Urinary bladder (tissue), 3 donors: ENCODE measurements at regions not wholly inside any gene's neighbourhood (a gene's known extent, or its start where the extent isn't known, plus 50 kb on each side); places are given as distances from the start of the nearest gene placed in this dataset.
A peak's percentile ranks its signal among the peaks of the same experiment; 100 is the strongest.

Source experiments
- DNase-seq: peaks from one replicate; pipeline ENCODE4 v3.0.0-alpha.2; 2015; ENCODE audit errors: extremely low spot score
- H3K27ac ChIP-seq: one replicate; pipeline ENCODE4 v1.5.1; 2013; ENCODE audit warnings: low read depth, mild to moderate bottlenecking, moderate library complexity
- H3K36me3 ChIP-seq: one replicate; pipeline ENCODE4 v1.6.1; 2013; ENCODE audit warnings: mild to moderate bottlenecking, moderate library complexity; ENCODE audit not compliant: insufficient read depth
- H3K4me1 ChIP-seq: one replicate; pipeline ENCODE4 v1.6.1; 2013; ENCODE audit warnings: mild to moderate bottlenecking, moderate library complexity; ENCODE audit not compliant: insufficient read depth
- H3K4me3 ChIP-seq: one replicate; pipeline ENCODE4 v1.5.1; 2013; ENCODE audit warnings: low read depth, low read length
- WGBS: extraction: QIAGEN DNeasy Blood & Tissue Kit; methylation state at CpG from one replicate; pipeline ENCODE4 v1.1.7; 2013; 5-methylcytosine and 5-hydroxymethylcytosine counted together
- donor health status: healthy with polysubstance abuse.
- donor health status: healthy.

GRCh38 chr2:236673126-236673822 lies 103.6 kb downstream of the ACKR3 start:
- Histone ChIP-seq H3K4me3 (no peak overlapping the region), H3K4me1 (no peaks in the 10 kb centered on the region), H3K36me3 (no peaks in the 10 kb centered on the region), H3K27ac (no peak overlapping the region)
- WGBS: 90% methylated on average over 14 of the region's 14 CpGs
- no peak for DNase-seq

DNA sequence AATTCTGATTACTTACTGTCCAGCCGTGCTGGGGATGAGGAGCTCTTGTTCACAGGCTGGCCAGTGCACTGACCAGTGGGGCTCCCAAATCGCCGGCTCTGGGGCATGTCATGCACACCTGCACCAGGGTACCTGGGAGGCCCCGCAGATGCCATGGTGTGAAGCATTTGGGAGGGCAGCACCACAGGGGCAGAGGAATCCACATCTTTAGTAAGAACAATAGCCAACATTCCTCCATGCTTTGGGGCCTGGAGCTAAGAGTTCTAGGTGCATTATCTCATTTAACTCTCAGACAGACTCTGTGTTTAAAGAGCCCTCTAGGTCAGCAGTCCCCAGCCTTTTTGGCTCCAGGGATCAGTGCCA lies 104.2 kb downstream of the ACKR3 start:
- H3K36me3 ChIP-seq: no peaks in the 10 kb centered on the region
- no peak for DNase-seq
- H3K27ac ChIP-seq: no peak overlapping the region
- H3K4me1 ChIP-seq: no peaks in the 10 kb centered on the region
- H3K4me3 ChIP-seq: no peak overlapping the region
- 95% methylated on average over 4 of the region's 4 CpGs for WGBS

GRCh38 chr2:236674238-236674637 lies 104.6 kb downstream of the ACKR3 start:
- Histone ChIP-seq H3K4me1 (no peaks in the 10 kb centered on the region), H3K36me3 (no peaks in the 10 kb centered on the region), H3K4me3 (no peak overlapping the region), H3K27ac (no peak overlapping the region)
- WGBS: 95% methylated on average over 7 of the region's 7 CpGs
- no peak for DNase-seq

DNA sequence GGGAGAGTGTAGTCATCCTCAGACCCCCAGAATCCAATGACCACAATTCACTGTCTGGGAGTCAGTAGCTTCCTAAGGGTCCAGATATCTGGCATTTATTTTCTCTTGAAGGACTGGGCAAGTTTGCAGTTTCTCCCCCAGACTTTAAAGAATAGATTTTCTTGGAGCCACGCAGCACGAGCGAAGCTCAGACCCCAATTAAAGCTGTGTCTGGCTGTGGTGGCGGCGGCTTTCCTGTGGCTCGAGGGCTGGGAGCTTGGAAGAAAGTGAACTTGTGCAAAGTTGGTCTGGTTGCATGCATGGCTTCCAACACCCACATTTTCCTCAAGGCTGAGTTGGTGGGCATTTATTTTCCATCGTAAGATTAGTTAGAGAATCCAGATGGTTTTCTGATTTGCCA lies 105.0 kb downstream of the ACKR3 start:
- no peaks in the 10 kb centered on the region for H3K4me1 ChIP-seq
- H3K36me3 ChIP-seq: no peaks in the 10 kb centered on the region
- DNase-seq: no peak
- 77% methylated on average over 7 of the region's 7 CpGs for WGBS
- no peak overlapping the region for H3K27ac ChIP-seq
- no peak overlapping the region for H3K4me3 ChIP-seq

DNA sequence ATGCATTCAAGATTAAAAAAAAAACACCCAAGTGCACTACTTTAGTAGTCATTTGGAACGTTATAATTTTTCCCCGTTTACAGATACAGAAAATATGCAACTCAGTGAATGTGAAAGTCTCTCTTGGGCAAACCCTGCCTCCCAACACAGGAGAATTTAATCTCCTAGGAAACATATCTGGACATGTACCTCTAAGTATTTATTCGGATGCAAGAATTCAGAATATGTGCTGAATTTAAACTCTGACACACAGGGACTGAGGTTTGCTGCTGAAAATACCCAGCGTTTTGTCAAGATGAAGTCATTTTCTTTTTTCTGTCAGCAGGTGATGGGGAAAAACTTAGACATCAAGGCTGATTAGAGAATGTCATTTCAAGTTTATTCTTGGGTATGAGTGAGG lies 105.4 kb downstream of the ACKR3 start:
- H3K36me3 ChIP-seq: no peaks in the 10 kb centered on the region
- DNase-seq: no peak
- H3K4me1 ChIP-seq: no peaks in the 10 kb centered on the region
- H3K4me3 ChIP-seq: no peak overlapping the region
- no peak overlapping the region for H3K27ac ChIP-seq
- 32% methylated on average over 4 of the region's 4 CpGs for WGBS

- Histone ChIP-seq H3K36me3 (no peaks in the 10 kb centered on the region), H3K27ac (no peak overlapping the region)
- DNase-seq: no peak
Observed at GRCh38 chr2:236675526-236675925, 105.9 kb downstream of the ACKR3 start.

GRCh38 chr2:236676136-236676873 lies 106.7 kb downstream of the ACKR3 start:
- H3K4me1 ChIP-seq: no peaks in the 10 kb centered on the region
- H3K4me3 ChIP-seq: no peak overlapping the region
- WGBS: 41% methylated on average over 2 of the region's 2 CpGs
- no peaks in the 10 kb centered on the region for H3K36me3 ChIP-seq
- no peak overlapping the region for H3K27ac ChIP-seq
- DNase-seq: no peak

More at GRCh38 chr2:236675526-236675925, 105.9 kb downstream of the ACKR3 start:
- Histone ChIP-seq H3K4me1 (no peaks in the 10 kb centered on the region), H3K4me3 (no peak overlapping the region)

- Histone ChIP-seq H3K27ac (no peak overlapping the region), H3K36me3 (no peaks in the 10 kb centered on the region), H3K4me1 (no peaks in the 10 kb centered on the region), H3K4me3 (no peak overlapping the region)
- no peak for DNase-seq
- 85% methylated on average over 8 of the region's 8 CpGs for WGBS
Observed at GRCh38 chr2:236677368-236677767, 107.7 kb downstream of the ACKR3 start.

DNA sequence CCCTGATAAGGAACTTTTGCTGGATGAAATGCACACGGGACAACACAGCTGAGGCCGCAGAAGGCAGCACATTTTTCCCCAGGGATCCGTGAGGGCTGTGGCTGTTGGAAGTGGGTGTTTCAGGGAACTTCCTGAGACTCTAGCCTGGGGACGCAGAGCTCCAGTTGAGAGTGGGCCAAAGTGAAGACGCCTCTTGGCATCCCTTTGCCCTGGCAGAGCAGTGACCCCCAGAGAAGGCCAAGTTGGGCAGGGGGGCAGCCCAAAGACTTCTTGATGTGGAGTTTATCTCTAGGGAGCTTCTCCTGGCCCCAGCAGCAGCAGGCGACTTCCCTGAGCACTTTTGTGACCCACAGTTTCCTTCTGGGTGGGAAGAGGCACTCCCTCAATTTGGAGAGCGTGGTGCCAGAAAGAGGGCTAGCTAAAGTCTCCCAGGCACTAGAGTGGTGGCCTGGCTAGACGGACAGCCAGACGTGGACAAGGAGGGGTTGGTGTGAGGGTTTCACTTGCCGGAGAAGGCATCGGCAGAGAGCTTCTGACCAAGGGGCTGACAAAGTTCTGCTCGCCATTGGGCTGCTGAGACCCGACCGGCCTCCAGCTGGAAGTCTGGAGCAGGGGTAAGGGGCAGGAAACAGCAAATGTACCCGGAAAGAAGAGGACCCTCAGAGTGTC lies 108.8 kb downstream of the ACKR3 start:
- H3K27ac ChIP-seq: no peak overlapping the region
- DNase-seq: no peak
- H3K4me3 ChIP-seq: no peak overlapping the region
- 79% methylated on average over 15 of the region's 15 CpGs for WGBS
- no peaks in the 10 kb centered on the region for H3K36me3 ChIP-seq
- H3K4me1 ChIP-seq: no peaks in the 10 kb centered on the region

DNA sequence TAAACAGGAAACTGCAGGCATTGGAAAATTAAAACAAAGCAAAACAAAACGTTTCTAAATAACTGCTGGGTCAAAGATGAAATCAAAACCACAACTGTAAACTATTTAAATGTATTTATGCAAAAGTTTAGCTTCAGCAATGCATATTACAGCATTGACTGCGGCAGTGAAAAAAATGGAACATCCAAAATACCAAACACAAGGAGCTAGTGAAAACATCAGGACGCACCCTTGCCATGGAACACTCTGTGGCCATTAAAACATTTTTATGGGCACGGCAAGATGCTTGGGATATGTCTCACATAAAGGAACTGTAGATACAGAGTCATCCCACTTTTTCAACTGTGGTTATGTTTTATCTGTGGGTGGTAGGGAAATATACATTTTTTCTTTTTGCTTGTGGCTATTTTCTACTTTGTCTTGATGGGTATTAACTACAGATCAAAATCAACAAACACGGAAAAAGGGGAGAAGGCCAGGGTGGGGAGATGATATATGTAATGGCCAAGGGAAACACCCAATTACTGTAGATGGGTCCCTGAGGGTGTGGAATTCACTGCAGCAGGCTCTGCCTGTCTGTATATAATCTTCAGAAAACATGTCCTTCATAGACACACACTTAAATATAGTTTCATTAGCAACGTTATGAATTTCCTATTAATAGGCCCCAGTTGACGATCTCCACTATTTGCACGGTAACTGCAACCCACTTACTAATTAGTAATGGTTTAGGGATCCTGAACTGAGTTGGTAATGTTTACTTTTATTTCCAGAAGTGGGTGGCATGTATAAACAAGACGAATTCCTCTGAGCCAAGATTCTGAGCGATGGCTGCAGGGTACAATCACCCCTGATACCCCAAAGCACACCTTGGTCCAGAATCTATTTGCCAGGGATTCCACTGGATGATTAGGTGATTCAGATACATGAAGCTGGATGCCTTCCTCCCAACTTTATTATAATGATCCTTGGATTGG lies 110.5 kb downstream of the ACKR3 start:
- Histone ChIP-seq H3K4me3 (no peak overlapping the region), H3K36me3 (no peaks in the 10 kb centered on the region), H3K4me1 (no peaks in the 10 kb centered on the region), H3K27ac (no peak overlapping the region)
- peak; percentile 47 for DNase-seq
- 65% methylated on average over 10 of the region's 10 CpGs for WGBS

GRCh38 chr2:236682651-236683422 lies 113.2 kb downstream of the ACKR3 start:
- no peak for DNase-seq
- Histone ChIP-seq H3K27ac (no peak overlapping the region), H3K36me3 (no peaks in the 10 kb centered on the region), H3K4me1 (no peaks in the 10 kb centered on the region), H3K4me3 (no peak overlapping the region)
- 64% methylated on average over 12 of the region's 12 CpGs for WGBS

DNA sequence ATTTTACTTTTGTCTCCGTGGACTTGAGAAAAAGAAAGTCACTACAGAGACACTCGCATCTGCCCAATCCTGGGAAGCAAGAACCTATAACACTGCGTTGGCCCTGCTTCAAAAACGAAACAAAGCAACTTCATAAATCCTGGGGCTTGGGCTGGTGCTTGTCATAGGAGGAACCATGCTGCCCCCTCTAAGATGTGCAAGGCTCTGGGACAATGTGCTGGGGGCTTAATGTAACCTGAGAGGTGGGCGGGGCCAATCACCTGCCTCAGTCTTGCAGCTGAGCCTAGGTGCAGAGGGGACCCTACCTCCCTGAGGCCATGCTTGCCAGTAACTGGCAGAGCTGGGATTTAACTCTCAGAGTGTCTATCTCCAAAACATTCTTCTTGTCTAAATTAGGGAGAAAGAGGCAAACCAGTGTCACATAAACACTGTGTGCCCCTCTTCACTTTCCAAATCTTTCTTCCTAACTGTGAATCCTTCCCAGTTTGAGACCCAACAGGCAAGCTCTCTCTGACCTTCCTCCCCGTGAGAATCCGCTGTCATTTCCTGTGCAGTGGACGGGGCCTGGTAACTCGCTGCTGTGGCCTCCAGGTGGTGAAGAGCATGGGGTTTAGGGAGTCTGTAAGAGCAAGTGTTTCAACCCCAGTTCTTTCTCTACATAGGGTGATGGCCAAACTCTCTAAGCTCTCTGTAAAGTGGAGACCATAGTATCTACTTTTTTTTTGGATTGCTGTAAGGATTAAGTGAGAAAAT lies 115.1 kb downstream of the ACKR3 start:
- 78% methylated on average over 9 of the region's 9 CpGs for WGBS
- H3K4me3 ChIP-seq: no peak overlapping the region
- DNase-seq: no peak
- no peaks in the 10 kb centered on the region for H3K36me3 ChIP-seq
- no peak overlapping the region for H3K27ac ChIP-seq
- H3K4me1 ChIP-seq: no peaks in the 10 kb centered on the region
